IMR-90 (cell line): ENCODE measurements at regions not wholly inside any gene's neighbourhood (a gene's known extent, or its start where the extent isn't known, plus 50 kb on each side); places are given as distances from the start of the nearest gene placed in this dataset.

Experiments
- ATAC-seq: fragments of 200-7000 bp; cut with Tn5 transposase; 2 replicates; pipeline ENCODE4 v1.9.1; 2020; ENCODE audit warnings: low read depth, mild to moderate bottlenecking, moderate library complexity
- BruUV-seq: library from RNA; stranded (reverse); fragments of 400-500 nt; replicated peaks from 2 replicates; lab custom pipeline; 2021; lab: Mats Ljungman, UMichigan
- CTCF ChIA-PET: fragments of 300-600 bp; formaldehyde crosslinking; extraction: SDS; loops from one replicate; lab custom pipeline; 2021; ENCODE audit warnings: antibody characterized with exemption; lab: Yijun Ruan, JAX
- POLR2A ChIA-PET: fragments of 300-600 bp; sonication (Branson Sonifier 250); formaldehyde crosslinking; loops from one replicate; lab custom pipeline; 2022; ENCODE audit warnings: antibody characterized with exemption; ENCODE audit not compliant: unreplicated experiment; lab: Charles Lee
- DNase-seq: peaks from one replicate; pipeline ENCODE4 v3.0.0; 2013
- H2AFZ ChIP-seq: replicated peaks from 2 replicates; pipeline ENCODE3; 2013; ENCODE audit warnings: low read length, mild to moderate bottlenecking; ENCODE audit not compliant: poor library complexity
- H2AK5ac ChIP-seq: 2 replicates; pipeline ENCODE4 v1.6.1; 2013; ENCODE audit warnings: low read depth, low read length, inconsistent platforms
- H2AK9ac ChIP-seq: replicated peaks from 2 replicates; pipeline ENCODE3; 2013; ENCODE audit warnings: mild to moderate bottlenecking, low read depth, low read length, moderate library complexity; ENCODE audit not compliant: poor library complexity
- H2BK120ac ChIP-seq: 2 replicates; pipeline ENCODE4 v1.6.1; 2013; ENCODE audit warnings: low read depth, low read length, inconsistent platforms
- H2BK15ac ChIP-seq: 3 replicates; pipeline ENCODE4 v1.6.1; 2013; ENCODE audit warnings: low read depth, low read length, inconsistent platforms
- H2BK20ac ChIP-seq: 2 replicates; pipeline ENCODE4 v1.6.1; 2013; ENCODE audit warnings: low read depth, mild to moderate bottlenecking, inconsistent platforms, low read length, moderate library complexity
- H2BK5ac ChIP-seq: 2 replicates; pipeline ENCODE4 v1.6.1; 2013; ENCODE audit warnings: mild to moderate bottlenecking, low read depth, low read length, inconsistent platforms; ENCODE audit not compliant: poor library complexity, severe bottlenecking
- H3K14ac ChIP-seq: replicated peaks from 2 replicates; pipeline ENCODE4 v1.6.1; 2013; ENCODE audit warnings: low read depth, low read length, inconsistent platforms
- H3K18ac ChIP-seq: 2 replicates; pipeline ENCODE4 v1.6.1; 2013; ENCODE audit warnings: low read depth, low read length, control low read depth
- H3K23ac ChIP-seq: 2 replicates; pipeline ENCODE4 v1.6.1; 2013; ENCODE audit warnings: low read depth, low read length, inconsistent platforms
- H3K27ac ChIP-seq: 2 replicates; pipeline ENCODE4 v1.5.1; 2013; ENCODE audit warnings: mild to moderate bottlenecking, control low read depth, low read length; ENCODE audit not compliant: insufficient read depth
- H3K27me3 ChIP-seq: 2 replicates; pipeline ENCODE4 v1.6.1; 2013; ENCODE audit warnings: low read length; ENCODE audit not compliant: control insufficient read depth, insufficient read depth
- H3K36me3 ChIP-seq: 2 replicates; pipeline ENCODE4 v1.6.1; 2013; ENCODE audit warnings: low read length, mixed read lengths; ENCODE audit not compliant: control insufficient read depth, insufficient read depth
- H3K4ac ChIP-seq: 2 replicates; pipeline ENCODE4 v1.6.1; 2013; ENCODE audit warnings: low read depth, low read length, inconsistent platforms
- H3K4me1 ChIP-seq: 2 replicates; pipeline ENCODE4 v1.6.1; 2013; ENCODE audit warnings: low read length, mixed read lengths; ENCODE audit not compliant: control insufficient read depth, insufficient read depth
- H3K4me2 ChIP-seq: 2 replicates; pipeline ENCODE4 v1.6.1; 2013; ENCODE audit warnings: low read depth, mild to moderate bottlenecking, control low read depth, low read length, moderate library complexity
- H3K4me3 ChIP-seq: 2 replicates; pipeline ENCODE4 v1.5.1; 2013; ENCODE audit warnings: low read depth, mild to moderate bottlenecking, control low read depth, low read length, moderate library complexity; ENCODE audit not compliant: insufficient read depth
- H3K56ac ChIP-seq: 2 replicates; pipeline ENCODE4 v1.6.1; 2013; ENCODE audit warnings: low read length, inconsistent platforms; ENCODE audit not compliant: insufficient read depth; ENCODE audit errors: extremely low read depth
- H3K79me1 ChIP-seq, 2 experiments: 2 replicates each; pipeline ENCODE4 v1.6.1; 2013; ENCODE audit warnings: low read length in 2 of 2, inconsistent platforms in 1 of 2, low read depth in 1 of 2
- H3K9ac ChIP-seq: 2 replicates; pipeline ENCODE4 v1.6.1; 2013; ENCODE audit warnings: low read depth, low read length, control low read depth
- H3K9me1 ChIP-seq: 2 replicates; pipeline ENCODE4 v1.6.1; 2013; ENCODE audit warnings: low read length, inconsistent platforms; ENCODE audit not compliant: insufficient read depth
- H3K9me3 ChIP-seq: 2 replicates; pipeline ENCODE4 v1.6.1; 2013; ENCODE audit warnings: low read length; ENCODE audit not compliant: control insufficient read depth, insufficient read depth
- H4K20me1 ChIP-seq: 2 replicates; pipeline ENCODE4 v1.6.1; 2013; ENCODE audit warnings: low read length, inconsistent platforms; ENCODE audit not compliant: insufficient read depth
- H4K5ac ChIP-seq: 2 replicates; pipeline ENCODE4 v1.6.1; 2013; ENCODE audit warnings: mild to moderate bottlenecking, low read depth, low read length, control low read depth
- H4K8ac ChIP-seq, 2 experiments: 2 replicates each; pipeline ENCODE4 v1.6.1; 2013; ENCODE audit warnings: low read depth in 2 of 2, low read length in 2 of 2, control low read depth in 1 of 2, inconsistent platforms in 1 of 2
- H4K91ac ChIP-seq: 2 replicates; pipeline ENCODE4 v1.6.1; 2013; ENCODE audit warnings: low read depth, low read length, inconsistent platforms; ENCODE audit not compliant: insufficient read depth
- MAFK ChIP-seq: IDR thresholded peaks from 2 replicates; pipeline ENCODE4 v1.6.1; 2012; ENCODE audit warnings: low read depth, low read length, improper control_type of control experiment
- POLR2A ChIP-seq: IDR thresholded peaks from 2 replicates; pipeline ENCODE4 v1.6.1; 2012; ENCODE audit warnings: mild to moderate bottlenecking, low read depth, low read length
- WGBS, 2 experiments: methylation state at CpG; one replicate each; pipeline versions ENCODE4 v1.1.5 to v1.1.7; 2013; ENCODE audit warnings: missing lambda C conversion rate in 2 of 2; ENCODE audit not compliant: insufficient read length in 1 of 2; ENCODE audit errors: extremely low coverage in 2 of 2; 5-methylcytosine and 5-hydroxymethylcytosine counted together
- dilution Hi-C: fragments of 300-500 bp; cut with HindIII; formaldehyde crosslinking; loops from one replicate; pipeline ENCODE4 v1.14.3; 2018; ENCODE audit warnings: low sequenced_read_pairs; ENCODE audit not compliant: unreplicated experiment
- in situ Hi-C: fragments of 300-500 bp; cut with MboI; formaldehyde crosslinking; loops from 3 replicates; pipeline ENCODE4 v1.14.3; 2019; ENCODE audit warnings: low sequenced_read_pairs, inconsistent platforms, mixed read lengths
- intact Hi-C: fragments of 100-400 bp; cut with micrococcal nuclease; formaldehyde crosslinking; loops from 2 replicates; pipeline ENCODE4 v1.10.0; 2022
- TF ChIP-seq, protein P1 (sequence below): fragments of 150-350 bp; IDR thresholded peaks from 2 replicates; pipeline ENCODE4 v1.6.1; 2017; ENCODE audit warnings: mild to moderate bottlenecking, antibody characterized with exemption, low read length, low read depth
- TF ChIP-seq, protein P2 (sequence below): fragments of 150-350 bp; IDR thresholded peaks from 2 replicates; pipeline ENCODE4 v1.6.1; 2016; ENCODE audit warnings: low read depth, mild to moderate bottlenecking, low read length, moderate library complexity, borderline replicate concordance

DNA sequence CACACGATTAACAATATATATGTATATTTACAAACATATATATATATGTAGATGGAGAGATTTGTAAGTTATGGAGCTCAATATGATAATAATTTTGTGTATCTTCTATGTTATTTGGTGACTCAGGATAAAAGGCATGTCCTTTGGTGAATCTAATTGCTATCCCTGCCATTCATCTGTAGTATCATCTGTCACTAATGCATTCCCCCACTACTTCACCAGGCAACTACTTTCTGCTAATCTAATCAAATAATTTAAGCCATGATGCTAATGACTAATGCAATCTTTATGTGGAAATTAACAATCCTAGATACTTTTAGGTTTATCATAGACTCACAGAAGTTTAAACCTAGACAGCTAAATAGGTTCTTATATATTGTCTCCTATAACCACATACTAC is 1074.5 kb downstream of the PLA2G4A start:
- no peak overlapping the region for H3K14ac ChIP-seq
- TF ChIP-seq MAFK = no peak
- TF ChIP-seq, protein P1, sequence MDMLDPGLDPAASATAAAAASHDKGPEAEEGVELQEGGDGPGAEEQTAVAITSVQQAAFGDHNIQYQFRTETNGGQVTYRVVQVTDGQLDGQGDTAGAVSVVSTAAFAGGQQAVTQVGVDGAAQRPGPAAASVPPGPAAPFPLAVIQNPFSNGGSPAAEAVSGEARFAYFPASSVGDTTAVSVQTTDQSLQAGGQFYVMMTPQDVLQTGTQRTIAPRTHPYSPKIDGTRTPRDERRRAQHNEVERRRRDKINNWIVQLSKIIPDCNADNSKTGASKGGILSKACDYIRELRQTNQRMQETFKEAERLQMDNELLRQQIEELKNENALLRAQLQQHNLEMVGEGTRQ = no peak
- TF ChIP-seq POLR2A = no peak
- TF ChIP-seq, protein P2, sequence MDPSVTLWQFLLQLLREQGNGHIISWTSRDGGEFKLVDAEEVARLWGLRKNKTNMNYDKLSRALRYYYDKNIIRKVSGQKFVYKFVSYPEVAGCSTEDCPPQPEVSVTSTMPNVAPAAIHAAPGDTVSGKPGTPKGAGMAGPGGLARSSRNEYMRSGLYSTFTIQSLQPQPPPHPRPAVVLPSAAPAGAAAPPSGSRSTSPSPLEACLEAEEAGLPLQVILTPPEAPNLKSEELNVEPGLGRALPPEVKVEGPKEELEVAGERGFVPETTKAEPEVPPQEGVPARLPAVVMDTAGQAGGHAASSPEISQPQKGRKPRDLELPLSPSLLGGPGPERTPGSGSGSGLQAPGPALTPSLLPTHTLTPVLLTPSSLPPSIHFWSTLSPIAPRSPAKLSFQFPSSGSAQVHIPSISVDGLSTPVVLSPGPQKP = no peak
- in situ Hi-C loops (no loop called here), intact Hi-C loops (no loop called here), dilution Hi-C loops (no loop called here)
- H3K36me3 ChIP-seq = no peaks in the 10 kb centered on the region
- H3K4me3 ChIP-seq = no peak overlapping the region
- no peak overlapping the region for H2AFZ ChIP-seq
- no peak overlapping the region for H3K9ac ChIP-seq
- H3K18ac ChIP-seq = no peak overlapping the region
- POLR2A ChIA-PET = no interaction called here
- no peak overlapping the region for H2BK120ac ChIP-seq
- ATAC-seq (no peak), DNase-seq (peak; percentile 2)
- H3K27ac ChIP-seq = no peak overlapping the region
- no peak overlapping the region for H3K4me2 ChIP-seq
- CTCF ChIA-PET = no interaction called here
- no peak overlapping the region for H2BK20ac ChIP-seq
- H3K23ac ChIP-seq = no peak overlapping the region
- H2BK15ac ChIP-seq = no peak overlapping the region
- no peak overlapping the region for H3K4ac ChIP-seq
- no peaks in the 10 kb centered on the region for H4K20me1 ChIP-seq
- no peak overlapping the region for H2AK9ac ChIP-seq
- no peak overlapping the region for H3K56ac ChIP-seq
- BruUV-seq = no TSS peak
- H3K79me1 ChIP-seq = no peaks in the 10 kb centered on the region
- no peak overlapping the region for H4K8ac ChIP-seq
- H3K9me1 ChIP-seq = no peaks in the 10 kb centered on the region
- H4K5ac ChIP-seq = no peak overlapping the region
- H2AK5ac ChIP-seq = no peak overlapping the region
- no CpG with 5 or more reads among the region's 1 CpG for WGBS, 2 experiments
- no peaks in the 10 kb centered on the region for H3K4me1 ChIP-seq
- H2BK5ac ChIP-seq = no peak overlapping the region
- no peak overlapping the region for H4K91ac ChIP-seq
- no peaks in the 10 kb centered on the region for H3K9me3 ChIP-seq
- no peaks in the 10 kb centered on the region for H3K27me3 ChIP-seq
